GM11168 (cell line): ENCODE measurements at regions not wholly inside any gene's neighbourhood (a gene's known extent, or its start where the extent isn't known, plus 50 kb on each side); places are given as distances from the start of the nearest gene placed in this dataset.

Source experiments
- in situ Hi-C: fragments of 300-500 bp; cut with MboI; formaldehyde crosslinking; loops from one replicate; pipeline ENCODE4 v1.12.0; 2022; ENCODE audit warnings: low sequenced_read_pairs; ENCODE audit not compliant: unreplicated experiment

DNA sequence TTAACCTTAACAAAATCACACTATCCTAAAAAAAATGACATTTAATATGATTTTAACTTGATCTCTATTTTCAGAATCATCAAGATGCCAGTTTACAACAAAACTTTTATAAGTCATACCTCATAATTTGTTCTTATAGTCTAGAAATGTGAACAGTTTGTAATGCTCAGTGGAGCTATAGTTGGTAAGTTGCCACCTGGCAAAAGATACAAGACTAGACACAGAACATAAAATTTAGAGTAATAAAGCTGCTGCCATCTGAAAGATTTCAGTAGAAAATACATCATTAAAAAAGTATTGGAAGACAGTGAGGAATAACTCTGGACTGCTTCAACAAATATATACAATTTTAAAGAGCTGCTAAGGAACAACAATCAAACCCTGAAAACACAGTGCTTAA is 233.8 kb downstream of the GABRG2 start:
- in situ Hi-C loops, result no loop called here

DNA sequence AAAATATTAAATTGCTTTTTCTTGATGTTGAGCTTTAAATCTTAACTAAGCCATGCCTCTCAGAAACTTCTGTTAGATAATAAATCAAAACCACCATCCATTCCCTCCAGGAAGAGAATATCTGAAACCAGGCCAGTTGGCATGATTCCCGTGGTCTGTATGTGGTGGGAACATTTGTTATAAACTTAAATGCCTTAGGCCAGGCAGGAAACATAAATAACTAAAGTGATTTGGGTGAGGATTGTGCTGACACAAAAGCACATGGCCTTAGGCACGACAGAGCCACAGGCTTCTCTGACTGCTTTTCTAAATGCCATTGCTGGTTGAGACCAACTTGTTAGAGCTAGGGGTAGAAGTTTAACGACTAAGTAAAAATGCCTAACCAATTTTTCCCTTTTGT is 255.9 kb downstream of the GABRG2 start:
- in situ Hi-C loops, result no loop called here

DNA sequence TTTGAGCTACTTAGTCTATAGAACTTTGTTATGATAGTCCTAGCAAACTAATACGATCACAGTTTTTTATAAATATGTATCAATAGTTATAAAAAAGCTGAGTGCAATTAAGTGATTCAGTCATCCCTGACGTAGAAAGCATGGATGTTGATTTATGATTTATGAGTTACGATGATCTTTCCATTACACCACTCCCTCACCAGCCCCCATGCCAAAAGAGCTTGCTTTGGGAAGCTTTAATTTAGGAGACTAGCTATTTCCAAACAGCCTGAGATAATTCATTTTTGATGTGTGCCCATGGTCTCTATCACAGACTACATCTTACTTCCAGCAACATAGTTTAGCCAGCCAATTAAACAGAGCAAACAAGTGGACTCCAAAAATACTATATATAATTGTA is 256.8 kb downstream of the GABRG2 start:
- in situ Hi-C loops, result no loop called here

DNA sequence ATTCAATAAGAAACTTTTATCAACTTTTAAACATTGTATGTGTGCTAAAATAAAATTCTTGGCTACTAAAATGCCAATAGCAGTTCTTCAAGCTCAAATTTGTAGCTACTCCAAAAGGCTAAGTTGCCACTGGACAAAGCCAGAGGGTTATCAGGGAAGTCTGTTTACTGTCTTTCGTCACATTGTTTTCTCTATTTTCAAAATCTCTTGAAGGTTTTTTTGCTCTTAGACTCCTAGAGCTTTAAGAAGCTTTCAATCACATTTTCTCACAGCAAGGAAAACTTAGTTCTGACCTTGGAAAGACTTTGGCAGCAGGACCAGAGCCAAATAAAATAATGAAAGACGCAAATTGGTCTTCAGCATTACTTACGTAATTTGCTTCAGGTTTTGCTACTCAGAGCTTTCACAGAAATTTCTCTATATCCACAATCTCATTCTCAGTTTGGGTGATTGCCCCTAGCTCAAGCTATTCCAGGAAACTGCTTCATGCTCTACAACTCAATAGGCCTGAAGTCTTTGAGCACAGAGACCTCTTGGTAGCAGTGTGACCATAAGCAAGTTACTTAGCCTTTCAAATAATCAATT is 257.7 kb downstream of the GABRG2 start:
- in situ Hi-C loops, result no loop called here

DNA sequence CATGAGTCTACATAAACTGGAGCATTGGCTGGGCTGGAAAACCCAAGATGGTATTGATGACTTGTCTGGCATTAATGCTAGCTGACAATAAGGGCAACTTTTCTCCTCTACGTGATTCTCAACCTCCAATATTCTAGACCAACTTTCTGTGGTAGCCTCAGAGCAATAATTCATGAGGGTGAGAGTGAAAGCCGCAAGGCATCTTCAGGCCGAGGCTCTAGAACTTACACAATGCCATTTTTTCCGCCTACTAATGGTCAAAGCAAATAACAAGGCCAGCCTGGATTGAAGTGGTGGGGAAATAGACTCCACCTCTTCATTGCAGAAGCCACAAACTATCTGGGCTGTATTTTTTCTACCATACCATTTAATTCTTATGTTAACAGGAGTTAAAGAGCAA is 267.4 kb downstream of the GABRG2 start:
- in situ Hi-C loops, result no loop called here

DNA sequence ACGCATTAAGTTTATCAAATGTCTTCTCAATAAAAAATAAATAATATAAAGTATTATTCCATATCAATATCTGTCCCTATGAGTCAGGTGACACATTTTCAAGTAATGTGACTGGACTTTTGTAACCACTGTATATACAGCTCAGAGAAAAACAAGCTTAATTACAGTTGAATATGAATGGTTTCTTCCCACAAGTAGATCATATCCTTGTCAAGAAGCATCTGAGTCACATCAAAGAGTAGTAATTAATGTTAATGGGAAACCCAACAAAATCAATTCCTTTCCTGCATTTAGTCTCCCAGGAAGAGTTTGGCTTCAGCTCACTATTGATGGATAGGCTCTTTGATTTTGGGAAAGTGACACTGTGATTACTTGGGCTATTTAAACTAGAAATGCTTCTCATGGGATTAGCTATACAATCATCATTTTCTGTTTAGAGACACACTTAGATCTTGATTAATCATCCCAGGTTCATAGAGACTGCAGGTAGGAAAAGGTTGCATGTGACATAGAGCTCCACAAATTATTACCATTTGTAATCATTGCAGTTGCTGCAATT is 292.9 kb downstream of the GABRG2 start:
- in situ Hi-C loops, result no loop called here

DNA sequence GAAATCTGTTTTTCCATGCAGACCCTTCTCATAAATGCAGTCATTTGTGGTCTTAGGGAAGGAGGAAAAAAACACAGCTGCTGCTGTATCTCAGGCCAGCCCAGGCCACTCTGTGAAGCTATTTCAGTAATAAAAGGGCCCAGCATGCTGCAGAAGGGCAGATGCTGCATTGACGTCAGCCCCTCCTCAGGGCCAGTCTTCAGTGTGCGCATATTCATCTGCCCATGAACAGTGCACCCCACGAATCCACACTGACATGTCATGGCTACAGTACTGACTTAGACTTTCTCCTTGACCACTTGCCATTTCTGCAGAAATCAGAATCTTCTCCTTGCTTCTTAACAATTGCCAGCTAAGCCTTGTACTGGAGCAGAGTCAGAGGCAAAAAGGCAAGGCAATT is 304.7 kb downstream of the GABRG2 start:
- in situ Hi-C loops, result no loop called here

DNA sequence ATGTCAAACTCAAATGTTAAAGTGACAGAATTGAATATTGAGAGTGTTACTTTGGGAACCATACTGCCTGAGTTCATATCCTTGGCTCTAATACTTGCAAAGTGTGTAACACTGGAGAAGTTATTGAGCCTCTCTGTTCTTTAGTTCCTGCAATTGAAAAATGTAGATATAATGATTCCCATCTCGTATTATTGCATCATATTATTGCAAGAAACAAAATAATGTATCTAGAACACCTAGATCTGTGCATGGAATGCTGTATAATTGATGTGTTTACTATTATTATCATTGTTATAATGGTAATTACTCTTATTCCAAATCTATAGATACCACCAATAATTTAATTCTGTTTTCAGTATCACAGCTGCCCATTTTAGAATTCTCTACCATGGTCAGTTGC is 310.3 kb downstream of the GABRG2 start:
- in situ Hi-C loops, result no loop called here

DNA sequence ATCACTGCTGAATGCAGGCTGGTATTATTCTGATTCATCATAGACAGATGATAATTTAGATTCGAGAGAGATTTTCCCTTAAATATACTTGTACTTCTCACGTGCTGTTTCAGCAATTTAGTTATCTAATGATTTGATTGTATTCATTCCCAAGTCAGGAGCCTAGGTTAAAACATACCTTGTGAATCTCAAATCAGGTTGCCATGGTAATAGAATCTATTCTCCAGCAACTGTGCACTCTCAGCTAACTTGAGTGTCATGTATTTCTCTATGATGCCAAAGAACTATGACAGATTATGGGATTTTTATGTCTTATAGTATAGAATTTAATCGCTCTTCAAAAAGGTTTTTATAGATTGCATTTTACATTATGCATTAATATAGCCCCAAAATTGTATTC is 315.3 kb downstream of the GABRG2 start:
- in situ Hi-C loops, result no loop called here

DNA sequence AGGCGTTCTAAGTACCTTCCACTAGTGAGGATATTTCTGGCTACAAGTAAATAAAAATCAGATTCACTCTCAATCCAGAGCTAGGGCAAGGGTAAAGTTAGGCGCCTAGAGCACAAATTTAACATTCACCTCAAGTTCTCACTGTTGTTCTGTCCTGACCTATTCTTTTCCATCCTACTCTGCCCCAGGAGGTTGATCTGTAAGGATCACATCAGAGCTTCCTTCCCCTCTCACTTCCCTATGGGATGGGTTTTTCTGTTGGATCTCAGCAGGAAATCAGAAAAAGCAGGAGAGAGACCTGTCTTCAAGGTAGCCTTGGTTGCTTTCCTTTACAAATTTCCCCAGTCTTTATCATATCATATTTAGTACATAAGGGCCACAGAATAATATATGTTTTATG is 316.7 kb downstream of the GABRG2 start:
- in situ Hi-C loops, result no loop called here

DNA sequence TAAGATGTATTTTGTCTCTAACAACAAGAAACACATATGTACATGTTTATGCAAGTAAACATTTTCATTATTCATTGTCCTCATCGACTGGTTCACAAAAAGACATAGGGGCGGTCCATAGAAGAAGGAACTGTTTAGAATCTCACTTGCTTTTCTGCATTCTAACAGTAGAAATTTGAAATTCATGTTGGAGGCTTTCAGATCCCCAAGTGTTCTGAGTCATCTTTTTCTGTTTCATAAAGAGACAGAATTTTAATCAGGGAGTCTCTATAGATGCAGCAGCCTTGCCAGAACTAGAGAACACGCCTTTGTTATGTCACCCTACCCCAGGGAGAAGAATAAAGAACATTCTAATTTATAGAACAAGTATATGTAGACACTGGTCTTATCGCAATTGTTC is 324.3 kb downstream of the GABRG2 start:
- in situ Hi-C loops, result no loop called here

DNA sequence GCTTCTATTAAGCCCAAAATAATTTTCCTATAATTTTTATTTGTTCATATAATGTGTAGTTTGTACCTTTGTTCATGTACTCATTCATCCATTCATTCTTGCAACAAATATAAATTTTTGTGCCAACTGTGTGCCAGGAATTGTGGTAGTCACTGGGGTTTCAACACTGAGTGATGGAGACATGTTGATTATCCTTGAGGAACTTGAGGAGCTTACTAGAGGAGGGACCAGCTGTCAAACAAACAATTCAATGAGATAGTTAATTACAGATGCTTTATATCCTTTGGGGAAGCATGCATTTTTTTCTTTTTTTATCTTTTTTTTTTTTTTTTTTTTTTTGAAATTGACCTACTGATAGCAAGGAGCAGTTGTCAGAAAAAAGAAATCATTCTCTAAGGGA is 324.8 kb downstream of the GABRG2 start:
- in situ Hi-C loops, result no loop called here

DNA sequence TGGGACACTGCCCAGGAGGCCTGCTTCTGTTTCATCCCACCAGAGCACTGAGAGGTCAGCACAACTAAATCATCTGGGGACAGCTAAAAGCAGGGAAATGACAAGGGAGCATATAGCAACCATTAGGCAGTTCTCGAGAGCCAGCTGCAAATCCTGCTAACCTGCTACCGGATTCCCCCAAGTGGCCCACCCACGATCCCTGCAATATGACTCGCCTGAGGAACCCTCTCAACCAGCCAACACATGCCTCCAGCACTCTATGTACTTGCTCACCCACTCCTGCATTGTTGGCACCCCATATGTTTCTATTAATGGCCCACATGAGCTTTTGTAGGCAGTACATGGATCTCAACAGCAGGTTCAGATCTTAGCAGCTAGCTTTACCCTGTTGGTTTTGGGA is 326.0 kb downstream of the GABRG2 start:
- in situ Hi-C loops, result no loop called here

DNA sequence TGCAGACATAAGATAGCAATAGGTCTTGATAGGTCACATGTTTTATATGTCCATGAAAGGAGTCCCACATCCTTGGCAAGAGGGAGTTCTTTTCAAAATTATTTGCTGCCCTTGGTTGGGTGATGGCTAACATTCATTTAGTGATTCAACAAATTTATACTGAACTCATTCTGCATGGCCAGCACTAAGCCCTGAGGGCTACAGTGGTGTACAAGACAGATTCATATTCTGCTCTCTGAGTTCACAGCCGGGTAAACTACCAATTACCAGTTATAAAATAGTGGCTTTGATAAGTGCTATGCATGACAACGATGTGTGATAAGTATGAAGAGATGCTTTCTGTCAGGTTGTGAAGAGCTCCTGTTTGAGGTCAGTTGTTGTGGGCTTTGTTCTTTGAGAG is 340.0 kb downstream of the GABRG2 start:
- in situ Hi-C loops, result no loop called here

DNA sequence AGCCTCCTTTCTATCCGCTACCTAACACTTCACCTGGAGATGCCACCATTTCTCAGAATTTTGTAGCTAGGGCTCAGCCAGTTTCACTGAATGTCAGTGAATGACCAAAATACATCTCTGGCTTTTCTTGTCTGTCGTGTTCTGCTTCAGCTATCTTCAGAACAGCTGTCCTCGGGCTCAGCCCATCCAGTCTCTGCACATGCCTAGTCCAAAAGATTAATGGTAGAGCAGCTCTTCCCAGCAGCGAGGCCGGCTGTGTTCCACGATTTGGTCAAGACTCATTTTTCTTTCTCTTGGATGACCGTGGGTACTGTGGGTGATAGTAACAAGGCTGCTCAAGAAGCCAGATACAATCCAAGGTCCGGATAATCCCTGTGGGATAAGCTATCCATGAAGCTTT is 342.8 kb downstream of the GABRG2 start:
- in situ Hi-C loops, result no loop called here

DNA sequence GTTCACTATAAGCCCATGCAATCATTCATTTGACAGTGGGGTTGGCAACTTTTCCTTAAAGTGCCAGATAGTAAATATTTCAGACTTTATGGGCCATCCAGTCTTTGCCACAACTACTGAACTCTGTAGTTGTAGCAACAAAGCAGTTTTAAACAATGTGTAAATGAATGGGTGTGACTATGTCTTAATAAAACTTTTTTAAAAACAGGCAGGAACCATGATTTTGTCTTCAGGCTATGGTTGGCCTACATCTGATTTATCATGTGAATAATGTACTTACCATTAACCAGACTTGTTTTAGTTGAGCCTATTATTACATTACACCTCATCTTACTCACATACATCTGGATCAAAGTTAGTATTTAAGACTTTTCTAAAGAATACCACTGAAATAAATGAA is 361.6 kb downstream of the GABRG2 start:
- in situ Hi-C loops, result no loop called here

DNA sequence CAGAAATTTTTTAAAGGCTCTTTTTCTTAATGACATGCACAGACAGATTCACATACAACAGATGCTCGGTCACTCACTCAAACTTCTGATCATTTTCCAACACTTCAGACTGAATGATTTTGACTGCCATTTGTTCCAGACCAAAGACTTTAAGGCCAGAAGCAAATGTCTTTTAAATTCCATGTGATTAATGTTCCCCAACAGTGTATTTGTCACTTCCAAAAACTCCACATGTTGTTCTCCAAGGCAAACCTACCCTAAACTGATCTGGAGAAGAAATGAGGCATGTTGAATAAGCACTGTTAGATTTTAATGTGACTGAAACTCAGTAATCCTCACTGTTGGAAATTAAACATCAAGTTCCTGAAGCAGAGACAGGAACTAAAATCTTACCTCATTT is 366.7 kb downstream of the GABRG2 start:
- in situ Hi-C loops, result no loop called here

DNA sequence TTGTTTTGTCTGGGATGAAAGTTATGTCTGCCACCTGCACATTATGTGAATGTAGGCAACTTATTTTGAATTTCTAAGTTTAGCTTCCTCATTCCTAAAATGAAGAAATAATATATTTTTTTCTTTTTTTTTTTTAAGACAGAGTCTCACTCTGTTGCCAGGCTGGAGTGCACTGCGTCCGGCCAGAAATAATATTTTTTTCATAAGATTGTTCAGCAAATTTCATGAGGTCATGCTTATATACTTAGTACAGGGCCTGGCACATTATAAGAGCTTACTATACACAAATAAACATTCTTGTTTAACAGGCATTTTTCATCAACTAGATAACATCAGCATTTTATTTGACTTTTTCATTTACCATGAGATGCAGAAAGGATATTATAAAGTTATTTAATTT is 368.5 kb downstream of the GABRG2 start:
- in situ Hi-C loops, result no loop called here

DNA sequence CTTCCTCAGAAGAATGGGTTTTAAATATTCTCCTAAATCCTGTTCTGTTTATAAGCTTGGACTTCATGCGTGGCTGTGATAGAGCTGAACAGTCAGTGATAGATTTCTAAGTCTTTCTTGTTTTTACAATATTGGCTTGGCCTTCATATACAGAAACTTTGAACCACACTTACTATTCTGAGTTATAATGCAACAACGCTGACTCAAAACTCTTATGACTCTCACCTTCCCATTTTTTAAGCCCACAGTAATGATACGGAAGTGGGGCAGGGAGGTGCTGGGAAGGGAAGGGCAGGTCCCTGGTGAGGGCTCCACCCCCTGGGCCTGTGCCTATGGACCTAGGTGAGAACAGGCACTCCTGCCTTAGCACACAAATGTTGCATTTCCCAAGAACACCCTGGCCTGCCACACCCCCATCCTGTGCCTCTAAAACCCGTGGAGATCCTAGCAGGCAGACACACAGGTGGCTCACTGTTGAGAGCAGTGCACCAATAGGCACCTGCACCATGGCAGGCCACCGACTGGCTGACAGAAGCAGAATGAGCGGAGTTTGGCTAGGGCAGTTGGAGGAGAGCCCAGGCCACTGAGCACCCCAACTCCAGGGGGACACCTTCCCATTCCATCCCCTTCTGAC is 376.7 kb downstream of the GABRG2 start:
- in situ Hi-C loops, result no loop called here

DNA sequence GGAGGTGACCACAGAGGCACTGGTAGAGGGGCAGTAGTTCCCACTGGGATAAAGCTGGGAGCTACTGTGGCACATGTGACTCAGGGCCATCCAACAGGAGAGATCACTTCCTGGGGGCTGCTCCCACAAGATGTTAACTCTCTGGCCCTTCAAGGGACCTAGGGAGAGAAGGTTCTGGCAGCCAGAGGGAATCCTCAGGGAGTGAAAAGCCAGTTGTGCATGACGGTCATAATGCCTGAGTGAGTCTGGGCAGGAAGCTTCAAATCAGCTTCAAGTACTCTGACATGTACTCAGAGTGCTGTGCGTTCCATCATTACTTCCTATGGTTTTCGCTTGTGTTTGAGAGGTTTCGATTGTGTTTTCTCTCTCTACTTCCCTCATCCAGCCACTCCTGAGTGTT is 388.5 kb downstream of the GABRG2 start:
- in situ Hi-C loops, result no loop called here

DNA sequence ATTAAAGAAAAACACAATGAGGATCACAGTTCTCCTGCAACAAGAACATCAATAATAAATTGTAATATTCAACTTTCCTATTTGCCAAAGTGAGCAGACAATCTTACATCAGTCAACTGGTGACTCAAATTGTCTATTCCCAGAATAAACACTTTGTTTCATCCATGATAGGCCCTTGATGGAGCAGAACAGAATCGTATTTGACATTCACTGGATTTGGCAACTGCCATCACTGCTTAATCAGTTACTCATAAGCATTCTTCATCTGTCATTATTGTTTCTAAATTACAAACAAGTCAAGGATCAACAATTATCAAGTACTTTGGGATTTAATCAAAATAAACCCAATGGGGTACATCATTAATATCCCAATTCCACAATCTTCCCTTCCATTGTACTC is 398.4 kb downstream of the GABRG2 start:
- in situ Hi-C loops, result no loop called here

DNA sequence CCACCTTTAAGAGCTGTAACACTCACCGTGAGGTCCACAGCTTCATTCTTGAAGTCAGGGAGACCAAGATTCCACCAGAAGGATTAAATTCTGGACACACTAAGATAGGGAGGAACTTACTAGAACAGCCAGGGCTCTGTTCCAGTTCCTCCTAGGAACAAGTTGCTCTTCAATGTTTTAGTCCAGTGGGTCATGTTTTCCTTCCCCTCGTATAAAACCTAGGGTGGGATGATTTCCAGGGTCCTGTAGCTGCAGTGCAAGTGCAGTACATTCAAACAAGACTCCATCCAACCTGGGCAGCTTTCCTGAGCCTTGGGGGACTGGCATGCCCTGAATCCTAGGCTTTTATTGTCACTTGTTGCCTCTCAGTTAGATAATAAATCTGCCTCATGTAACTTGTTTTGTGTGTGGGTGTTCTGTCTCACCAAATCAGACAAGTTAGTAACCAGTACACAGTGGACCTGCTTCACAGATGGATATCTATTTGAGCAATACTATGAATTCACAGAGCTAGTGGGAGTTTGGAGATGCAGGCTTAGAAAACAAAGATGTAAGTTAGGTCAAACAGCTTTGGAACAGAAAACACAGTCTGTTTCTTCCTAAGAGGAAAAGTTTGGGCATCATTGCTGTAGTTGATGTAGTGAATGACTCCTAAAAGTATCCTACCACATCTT is 405.6 kb downstream of the GABRG2 start:
- in situ Hi-C loops, result no loop called here
